Common myeloid progenitor, CD34-positive (primary cell): ENCODE measurements at regions not wholly inside any gene's neighbourhood (a gene's known extent, or its start where the extent isn't known, plus 50 kb on each side); places are given as distances from the start of the nearest gene placed in this dataset.

Experiments
- CTCF ChIA-PET: fragments of 350-600 bp; sonication (Branson Sonifier 250); formaldehyde crosslinking; loops from one replicate; lab custom pipeline; 2021; ENCODE audit warnings: antibody characterized with exemption; lab: Charles Lee
- POLR2A ChIA-PET: fragments of 350-600 bp; sonication (Branson Sonifier 250); formaldehyde crosslinking; loops from one replicate; lab custom pipeline; 2021; ENCODE audit warnings: antibody characterized with exemption; lab: Charles Lee
- DNase-seq, 3 donors: peaks; one replicate each; pipeline versions ENCODE4 v3.0.0 to v3.0.0-alpha.2; 2013
- H3K27ac ChIP-seq, 2 experiments: 1 replicate in 1 of 2; 2 replicates in 1 of 2; pipeline ENCODE4 v1.7.0; 2013; ENCODE audit warnings: inconsistent platforms in 2 of 2, low read length in 2 of 2, mild to moderate bottlenecking in 2 of 2, low read depth in 1 of 2, moderate library complexity in 1 of 2; ENCODE audit not compliant: severe bottlenecking in 2 of 2, insufficient read depth in 1 of 2, poor library complexity in 1 of 2
- H3K27me3 ChIP-seq, 5 experiments: replicated peaks in 2 of 5; 1 replicate in 3 of 5; 2 replicates in 2 of 5; pipeline versions ENCODE4 v1.6.1 to v1.7.0; 2013; ENCODE audit warnings: low read length in 4 of 5, mild to moderate bottlenecking in 2 of 5, moderate library complexity in 2 of 5, inconsistent platforms in 1 of 5; ENCODE audit not compliant: insufficient read depth in 5 of 5, control insufficient read depth in 4 of 5
- H3K36me3 ChIP-seq, 4 experiments: 1 replicate in 2 of 4; 2 replicates in 2 of 4; pipeline versions ENCODE4 v1.6.1 to v1.7.0; 2013; ENCODE audit warnings: low read length in 3 of 4, control low read depth in 1 of 4, mild to moderate bottlenecking in 1 of 4; ENCODE audit not compliant: control insufficient read depth in 4 of 4, insufficient read depth in 4 of 4
- H3K4me1 ChIP-seq, 4 experiments: 1 replicate in 3 of 4; 2 replicates in 1 of 4; pipeline versions ENCODE4 v1.6.1 to v1.7.1; 2013; ENCODE audit warnings: low read length in 3 of 4, mild to moderate bottlenecking in 3 of 4, control low read depth in 1 of 4, inconsistent platforms in 1 of 4, moderate library complexity in 1 of 4; ENCODE audit not compliant: control insufficient read depth in 4 of 4, insufficient read depth in 4 of 4; ENCODE audit errors: control extremely low read depth in 1 of 4
- H3K4me3 ChIP-seq, 7 experiments: 1 replicate in 4 of 7; 2 replicates in 3 of 7; pipeline versions ENCODE4 v1.5.1 to v1.7.0; 2013; ENCODE audit warnings: mild to moderate bottlenecking in 7 of 7, low read length in 6 of 7, moderate library complexity in 6 of 7, inconsistent platforms in 2 of 7, low read depth in 2 of 7, control low read depth in 1 of 7; ENCODE audit not compliant: insufficient read depth in 4 of 7, control insufficient read depth in 1 of 7; ENCODE audit errors: extremely low read depth in 1 of 7
- H3K9me3 ChIP-seq, 5 experiments: 1 replicate in 4 of 5; 2 replicates in 1 of 5; pipeline versions ENCODE4 v1.6.1 to v1.7.1; 2013; ENCODE audit warnings: low read length in 4 of 5, mild to moderate bottlenecking in 2 of 5, inconsistent platforms in 1 of 5, low read depth in 1 of 5, moderate library complexity in 1 of 5; ENCODE audit not compliant: control insufficient read depth in 4 of 5, insufficient read depth in 2 of 5; ENCODE audit errors: control extremely low read depth in 1 of 5
- WGBS: methylation state at CpG from one replicate; pipeline ENCODE4 v1.1.5; 2013; ENCODE audit not compliant: insufficient coverage; 5-methylcytosine and 5-hydroxymethylcytosine counted together

GRCh38 chr5:86884608-86885007 lies 266.9 kb downstream of the COX7C start:
- H3K4me3 ChIP-seq, result no peak overlapping the region
- ChIA-PET POLR2A (no interaction called here), CTCF (no interaction called here)
- H3K27ac ChIP-seq, result no peak overlapping the region
- H3K27me3 ChIP-seq, result peaks cover 0 to 3% (median 0%) of the 10 kb centered on the region in 5 experiments
- no peak for DNase-seq
- no peaks in the 10 kb centered on the region for H3K36me3 ChIP-seq
- no peaks in the 10 kb centered on the region for H3K4me1 ChIP-seq
- no peaks in the 10 kb centered on the region for H3K9me3 ChIP-seq
- 97% methylated on average over 7 of the region's 16 CpGs for WGBS

GRCh38 chr5:86885011-86885410 lies 267.3 kb downstream of the COX7C start:
- no peak overlapping the region for H3K4me3 ChIP-seq
- DNase-seq, result no peak
- ChIA-PET POLR2A (no interaction called here), CTCF (no interaction called here)
- WGBS, result 100% methylated on average over 2 of the region's 2 CpGs
- peaks cover 0 to 3% (median 0%) of the 10 kb centered on the region in 5 experiments for H3K27me3 ChIP-seq
- H3K36me3 ChIP-seq, result no peaks in the 10 kb centered on the region
- H3K9me3 ChIP-seq, result no peaks in the 10 kb centered on the region
- no peak overlapping the region for H3K27ac ChIP-seq
- no peaks in the 10 kb centered on the region for H3K4me1 ChIP-seq

GRCh38 chr5:86885489-86886230 lies 267.9 kb downstream of the COX7C start:
- POLR2A ChIA-PET, result no interaction called here
- no peak overlapping the region for H3K27ac ChIP-seq
- DNase-seq, result peak; percentile 30 to 56 (median 31)
- no peaks in the 10 kb centered on the region for H3K9me3 ChIP-seq
- H3K36me3 ChIP-seq, result no peaks in the 10 kb centered on the region
- CTCF ChIA-PET, result no interaction called here
- no peak overlapping the region for H3K4me3 ChIP-seq
- WGBS, result 64% methylated on average over 3 of the region's 5 CpGs
- H3K4me1 ChIP-seq, result no peaks in the 10 kb centered on the region
- H3K27me3 ChIP-seq, result peaks cover 0 to 3% (median 0%) of the 10 kb centered on the region in 5 experiments

- Histone ChIP-seq H3K4me3 (no peak overlapping the region), H3K36me3 (no peaks in the 10 kb centered on the region), H3K27me3 (peaks cover 0 to 6% (median 0%) of the 10 kb centered on the region in 5 experiments), H3K27ac (no peak overlapping the region), H3K9me3 (no peaks in the 10 kb centered on the region), H3K4me1 (no peaks in the 10 kb centered on the region)
- DNase-seq, result no peak
- CTCF ChIA-PET, result no interaction called here
- POLR2A ChIA-PET, result no interaction called here
- WGBS, result no CpG with 5 or more reads among the region's 1 CpG
Observed at GRCh38 chr5:86890375-86890774, 272.6 kb downstream of the COX7C start.

GRCh38 chr5:86894056-86894455 lies 276.3 kb downstream of the COX7C start:
- Histone ChIP-seq H3K4me1 (no peaks in the 10 kb centered on the region), H3K27ac (no peak overlapping the region), H3K27me3 (peaks cover 0 to 12% (median 0%) of the 10 kb centered on the region in 5 experiments), H3K9me3 (no peaks in the 10 kb centered on the region), H3K4me3 (no peak overlapping the region), H3K36me3 (no peaks in the 10 kb centered on the region)
- ChIA-PET CTCF (interaction anchor here (1.0 to 1.2 kb wide), 2 partner anchors 12 to 76 kb away, joined by 3 read pairs; no protein-coding TSS in a partner anchor), POLR2A (no interaction called here)
- DNase-seq, result no peak

GRCh38 chr5:86896916-86897315 lies 279.2 kb downstream of the COX7C start:
- peaks cover 0 to 9% (median 0%) of the 10 kb centered on the region in 5 experiments for H3K27me3 ChIP-seq
- no peak overlapping the region for H3K4me3 ChIP-seq
- no peak overlapping the region for H3K27ac ChIP-seq
- POLR2A ChIA-PET, result no interaction called here
- no peaks in the 10 kb centered on the region for H3K9me3 ChIP-seq
- CTCF ChIA-PET, result no interaction called here
- no peak for DNase-seq
- H3K36me3 ChIP-seq, result no peaks in the 10 kb centered on the region
- WGBS, result 100% methylated on average over 1 of the region's 1 CpG
- H3K4me1 ChIP-seq, result no peaks in the 10 kb centered on the region

GRCh38 chr5:86909418-86910295 lies 291.9 kb downstream of the COX7C start:
- ChIA-PET POLR2A (no interaction called here), CTCF (no interaction called here)
- Histone ChIP-seq H3K9me3 (no peaks in the 10 kb centered on the region), H3K4me1 (no peaks in the 10 kb centered on the region), H3K27me3 (peaks cover 0 to 12% (median 0%) of the 10 kb centered on the region in 5 experiments), H3K4me3 (no peak overlapping the region), H3K36me3 (no peaks in the 10 kb centered on the region), H3K27ac (no peak overlapping the region)
- WGBS, result no CpG with 5 or more reads among the region's 6 CpGs
- DNase-seq, result no peak
